ENCODE measurements at regions not wholly inside any gene's neighbourhood (a gene's known extent, or its start where the extent isn't known, plus 50 kb on each side); places are given as distances from the start of the nearest gene placed in this dataset.
"Not testable (repeated sequence)": the region's sequence is repeated elsewhere in the genome, so short reads cannot be mapped to it uniquely, and the experiment has no call there.

DNA sequence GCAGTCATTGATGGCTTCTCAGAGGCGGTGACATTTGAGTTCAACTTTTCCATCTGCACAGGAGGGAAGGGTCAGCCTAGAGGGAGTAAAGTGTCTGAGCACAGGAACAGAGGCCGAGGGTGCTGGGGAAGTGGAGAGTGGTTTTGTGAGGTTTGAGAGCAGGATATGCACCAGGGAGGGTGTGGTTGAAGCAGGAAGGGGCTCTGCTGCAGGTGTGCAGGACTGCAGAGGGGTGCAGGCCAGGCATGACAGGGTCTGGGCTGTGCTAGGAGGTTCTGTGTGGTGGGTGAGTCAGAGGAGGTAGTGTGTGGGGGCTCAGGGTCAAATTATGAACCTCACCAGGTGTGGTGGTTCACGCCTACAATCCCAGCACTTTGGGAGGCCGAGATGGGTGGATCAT, 141.6 kb downstream of the TP53TG3F start:
- TF ChIP-seq, protein P1, sequence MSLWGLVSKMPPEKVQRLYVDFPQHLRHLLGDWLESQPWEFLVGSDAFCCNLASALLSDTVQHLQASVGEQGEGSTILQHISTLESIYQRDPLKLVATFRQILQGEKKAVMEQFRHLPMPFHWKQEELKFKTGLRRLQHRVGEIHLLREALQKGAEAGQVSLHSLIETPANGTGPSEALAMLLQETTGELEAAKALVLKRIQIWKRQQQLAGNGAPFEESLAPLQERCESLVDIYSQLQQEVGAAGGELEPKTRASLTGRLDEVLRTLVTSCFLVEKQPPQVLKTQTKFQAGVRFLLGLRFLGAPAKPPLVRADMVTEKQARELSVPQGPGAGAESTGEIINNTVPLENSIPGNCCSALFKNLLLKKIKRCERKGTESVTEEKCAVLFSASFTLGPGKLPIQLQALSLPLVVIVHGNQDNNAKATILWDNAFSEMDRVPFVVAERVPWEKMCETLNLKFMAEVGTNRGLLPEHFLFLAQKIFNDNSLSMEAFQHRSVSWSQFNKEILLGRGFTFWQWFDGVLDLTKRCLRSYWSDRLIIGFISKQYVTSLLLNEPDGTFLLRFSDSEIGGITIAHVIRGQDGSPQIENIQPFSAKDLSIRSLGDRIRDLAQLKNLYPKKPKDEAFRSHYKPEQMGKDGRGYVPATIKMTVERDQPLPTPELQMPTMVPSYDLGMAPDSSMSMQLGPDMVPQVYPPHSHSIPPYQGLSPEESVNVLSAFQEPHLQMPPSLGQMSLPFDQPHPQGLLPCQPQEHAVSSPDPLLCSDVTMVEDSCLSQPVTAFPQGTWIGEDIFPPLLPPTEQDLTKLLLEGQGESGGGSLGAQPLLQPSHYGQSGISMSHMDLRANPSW (CRISPR knock-in tag; conservative IDR thresholded peaks at IDR 0.05; ENCODE audit: low read depth): not testable (repeated sequence)
- TF ChIP-seq, protein P2, sequence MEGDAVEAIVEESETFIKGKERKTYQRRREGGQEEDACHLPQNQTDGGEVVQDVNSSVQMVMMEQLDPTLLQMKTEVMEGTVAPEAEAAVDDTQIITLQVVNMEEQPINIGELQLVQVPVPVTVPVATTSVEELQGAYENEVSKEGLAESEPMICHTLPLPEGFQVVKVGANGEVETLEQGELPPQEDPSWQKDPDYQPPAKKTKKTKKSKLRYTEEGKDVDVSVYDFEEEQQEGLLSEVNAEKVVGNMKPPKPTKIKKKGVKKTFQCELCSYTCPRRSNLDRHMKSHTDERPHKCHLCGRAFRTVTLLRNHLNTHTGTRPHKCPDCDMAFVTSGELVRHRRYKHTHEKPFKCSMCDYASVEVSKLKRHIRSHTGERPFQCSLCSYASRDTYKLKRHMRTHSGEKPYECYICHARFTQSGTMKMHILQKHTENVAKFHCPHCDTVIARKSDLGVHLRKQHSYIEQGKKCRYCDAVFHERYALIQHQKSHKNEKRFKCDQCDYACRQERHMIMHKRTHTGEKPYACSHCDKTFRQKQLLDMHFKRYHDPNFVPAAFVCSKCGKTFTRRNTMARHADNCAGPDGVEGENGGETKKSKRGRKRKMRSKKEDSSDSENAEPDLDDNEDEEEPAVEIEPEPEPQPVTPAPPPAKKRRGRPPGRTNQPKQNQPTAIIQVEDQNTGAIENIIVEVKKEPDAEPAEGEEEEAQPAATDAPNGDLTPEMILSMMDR (IDR thresholded peaks at IDR 0.05): not testable (repeated sequence)
- TF ChIP-seq, protein P3, sequence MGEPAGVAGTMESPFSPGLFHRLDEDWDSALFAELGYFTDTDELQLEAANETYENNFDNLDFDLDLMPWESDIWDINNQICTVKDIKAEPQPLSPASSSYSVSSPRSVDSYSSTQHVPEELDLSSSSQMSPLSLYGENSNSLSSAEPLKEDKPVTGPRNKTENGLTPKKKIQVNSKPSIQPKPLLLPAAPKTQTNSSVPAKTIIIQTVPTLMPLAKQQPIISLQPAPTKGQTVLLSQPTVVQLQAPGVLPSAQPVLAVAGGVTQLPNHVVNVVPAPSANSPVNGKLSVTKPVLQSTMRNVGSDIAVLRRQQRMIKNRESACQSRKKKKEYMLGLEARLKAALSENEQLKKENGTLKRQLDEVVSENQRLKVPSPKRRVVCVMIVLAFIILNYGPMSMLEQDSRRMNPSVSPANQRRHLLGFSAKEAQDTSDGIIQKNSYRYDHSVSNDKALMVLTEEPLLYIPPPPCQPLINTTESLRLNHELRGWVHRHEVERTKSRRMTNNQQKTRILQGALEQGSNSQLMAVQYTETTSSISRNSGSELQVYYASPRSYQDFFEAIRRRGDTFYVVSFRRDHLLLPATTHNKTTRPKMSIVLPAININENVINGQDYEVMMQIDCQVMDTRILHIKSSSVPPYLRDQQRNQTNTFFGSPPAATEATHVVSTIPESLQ (CRISPR knock-in tag; IDR thresholded peaks at IDR 0.05): not testable (repeated sequence)

Data from WTC11 (cell line).